ENCODE measurements at regions not wholly inside any gene's neighbourhood (a gene's known extent, or its start where the extent isn't known, plus 50 kb on each side); places are given as distances from the start of the nearest gene placed in this dataset.

- no peaks in the 10 kb centered on the region for H3K4me1 ChIP-seq (ENCODE audit: control insufficient read depth, extremely low read depth, insufficient read depth, low read length)
- H3K9ac ChIP-seq (replicated peaks; ENCODE audit: extremely low read depth, insufficient read depth, low read length) = no peak overlapping the region
- no peaks in the 10 kb centered on the region for H4K20me1 ChIP-seq (replicated peaks; ENCODE audit: control insufficient read depth, extremely low read depth, insufficient read depth, low read length)
- FAIRE-seq = no peak
- DNase-seq (ENCODE audit: low read depth, low spot score) = no peak
- TF ChIP-seq POLR2AphosphoS5 (IDR thresholded peaks at IDR 0.05; ENCODE audit: insufficient read depth, low read depth, low read length) = no peak
- no peak for TF ChIP-seq MYC (IDR thresholded peaks at IDR 0.05; ENCODE audit: low read depth, low read length)
- no peak for TF ChIP-seq MAX (IDR thresholded peaks at IDR 0.05; ENCODE audit: insufficient read depth, insufficient read length)
- TF ChIP-seq EZH2 (IDR thresholded peaks at IDR 0.05; ENCODE audit: borderline replicate concordance, low read depth, low read length, severe bottlenecking) = no peak
- no peak for TF ChIP-seq POLR2A (IDR thresholded peaks at IDR 0.05; ENCODE audit: low read depth, low read length)
- no peak for TF ChIP-seq FOS (IDR thresholded peaks at IDR 0.05; ENCODE audit: borderline replicate concordance, insufficient read depth, low read length)
- TF ChIP-seq JUN (IDR thresholded peaks at IDR 0.05; ENCODE audit: borderline replicate concordance, insufficient read depth, insufficient read length, low read depth) = no peak
- no peak for TF ChIP-seq GATA2 (IDR thresholded peaks at IDR 0.05; ENCODE audit: insufficient read depth, insufficient read length, low read depth, low read length)
- no peak for TF ChIP-seq CTCF (IDR thresholded peaks at IDR 0.05; ENCODE audit: extremely low read depth in 1 of 2, insufficient read depth in 1 of 2, low read depth in 1 of 2, low read length in 2 of 2)
- H2AFZ ChIP-seq (ENCODE audit: low read depth, low read length) = no peak overlapping the region
- no peaks in the 10 kb centered on the region for H3K27me3 ChIP-seq (ENCODE audit: control insufficient read depth in 2 of 2, insufficient read depth in 2 of 2, low read length in 2 of 2)
- dilution Hi-C loops (cut with MboI; ENCODE audit: extremely low pct_ligation_motif_present, low sequenced_read_pairs) (no loop called here), intact Hi-C loops (cut with micrococcal nuclease) (no loop called here)
- ChIA-PET POLR2A (no interaction called here), CTCF (no interaction called here)
- no peak overlapping the region for H3K27ac ChIP-seq (ENCODE audit: insufficient read depth, low read depth, low read length)
- H3K9me1 ChIP-seq (replicated peaks; ENCODE audit: control insufficient read depth, extremely low read depth, insufficient read depth, low read length) = no peaks in the 10 kb centered on the region
- no peaks in the 10 kb centered on the region for H3K36me3 ChIP-seq (ENCODE audit: control insufficient read depth in 2 of 2, extremely low read depth in 1 of 2, insufficient read depth in 2 of 2, low read length in 2 of 2)
- H3K79me2 ChIP-seq (ENCODE audit: control insufficient read depth, insufficient read depth, low read length) = no peaks in the 10 kb centered on the region
- H3K4me2 ChIP-seq (ENCODE audit: insufficient read depth, low read length) = no peak overlapping the region
- no TSS peak for BruUV-seq (replicated peaks)
- no peaks in the 10 kb centered on the region for H3K9me3 ChIP-seq (replicated peaks; ENCODE audit: control insufficient read depth, insufficient read depth, low read length)
- no peak overlapping the region for H3K4me3 ChIP-seq (replicated peaks in 1 of 3; ENCODE audit: insufficient read depth in 1 of 3, low read depth in 1 of 3, low read length in 3 of 3)
Observed at GRCh38 chr16:9679213-9679767, 502.9 kb downstream of the GRIN2A start.
